ENCODE measurements at regions not wholly inside any gene's neighbourhood (a gene's known extent, or its start where the extent isn't known, plus 50 kb on each side); places are given as distances from the start of the nearest gene placed in this dataset.

DNA sequence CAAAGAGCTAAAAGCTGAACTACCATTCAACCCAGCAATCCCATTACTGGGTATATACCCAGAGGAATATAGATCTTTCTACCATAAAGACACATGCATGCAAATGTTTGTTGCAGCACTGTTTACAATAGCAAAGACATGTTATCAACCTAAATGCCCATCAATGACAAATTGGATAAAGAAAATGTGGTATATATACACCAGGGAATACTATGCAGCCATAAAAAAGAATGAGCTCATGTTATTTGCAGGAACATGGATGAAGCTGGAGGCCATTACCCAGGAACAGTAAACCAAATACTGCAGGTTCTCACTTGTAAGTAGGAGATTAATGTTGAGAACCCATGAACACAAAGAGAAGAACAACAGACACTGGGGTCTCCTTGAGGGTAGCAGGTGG lies 1295.1 kb downstream of the TYW1 start:
- no peak overlapping the region for H3K4me3 ChIP-seq
- peaks cover 0 to 4% (median 0%) of the 10 kb centered on the region in 12 donors for H3K9me3 ChIP-seq
- TF ChIP-seq, protein P1, sequence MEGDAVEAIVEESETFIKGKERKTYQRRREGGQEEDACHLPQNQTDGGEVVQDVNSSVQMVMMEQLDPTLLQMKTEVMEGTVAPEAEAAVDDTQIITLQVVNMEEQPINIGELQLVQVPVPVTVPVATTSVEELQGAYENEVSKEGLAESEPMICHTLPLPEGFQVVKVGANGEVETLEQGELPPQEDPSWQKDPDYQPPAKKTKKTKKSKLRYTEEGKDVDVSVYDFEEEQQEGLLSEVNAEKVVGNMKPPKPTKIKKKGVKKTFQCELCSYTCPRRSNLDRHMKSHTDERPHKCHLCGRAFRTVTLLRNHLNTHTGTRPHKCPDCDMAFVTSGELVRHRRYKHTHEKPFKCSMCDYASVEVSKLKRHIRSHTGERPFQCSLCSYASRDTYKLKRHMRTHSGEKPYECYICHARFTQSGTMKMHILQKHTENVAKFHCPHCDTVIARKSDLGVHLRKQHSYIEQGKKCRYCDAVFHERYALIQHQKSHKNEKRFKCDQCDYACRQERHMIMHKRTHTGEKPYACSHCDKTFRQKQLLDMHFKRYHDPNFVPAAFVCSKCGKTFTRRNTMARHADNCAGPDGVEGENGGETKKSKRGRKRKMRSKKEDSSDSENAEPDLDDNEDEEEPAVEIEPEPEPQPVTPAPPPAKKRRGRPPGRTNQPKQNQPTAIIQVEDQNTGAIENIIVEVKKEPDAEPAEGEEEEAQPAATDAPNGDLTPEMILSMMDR (IDR thresholded peaks at IDR 0.05), result no peak
- no peak for TF ChIP-seq POLR2A (IDR thresholded peaks at IDR 0.05)
- intact Hi-C loops (cut with DNase I), result no loop called here
- H3K36me3 ChIP-seq, result no peaks in the 10 kb centered on the region
- H3K4me1 ChIP-seq, result no peaks in the 10 kb centered on the region
- H3K27ac ChIP-seq, result no peak overlapping the region
- DNase-seq (no peak), ATAC-seq (no peak)
- no peaks in the 10 kb centered on the region for H3K27me3 ChIP-seq

DNA sequence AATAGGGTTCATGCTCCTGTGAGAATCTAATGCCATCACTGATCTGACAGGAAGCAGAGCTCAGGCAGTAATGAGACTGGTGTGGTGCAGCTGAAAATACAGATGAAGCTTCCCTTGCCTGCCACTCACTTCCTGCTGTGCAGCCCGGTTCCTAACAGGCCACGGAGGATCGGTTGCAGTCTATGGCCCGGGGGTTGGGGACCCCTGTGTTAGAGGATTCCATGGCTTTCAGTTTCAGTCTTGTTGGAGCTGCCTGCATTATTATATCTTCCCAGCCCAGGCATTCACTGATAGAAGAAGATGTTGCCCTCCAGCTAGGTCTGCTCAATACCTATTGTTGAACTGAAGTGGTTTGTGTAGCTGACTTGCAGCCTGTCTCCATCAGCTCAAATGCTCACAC lies 1298.8 kb downstream of the TYW1 start:
- Histone ChIP-seq H3K36me3 (no peaks in the 10 kb centered on the region), H3K27me3 (no peaks in the 10 kb centered on the region), H3K4me3 (no peak overlapping the region), H3K9me3 (peaks cover 0 to 4% (median 0%) of the 10 kb centered on the region in 12 donors), H3K27ac (no peak overlapping the region), H3K4me1 (no peaks in the 10 kb centered on the region)
- TF ChIP-seq, protein P1 (IDR thresholded peaks at IDR 0.05), result no peak
- no peak for TF ChIP-seq POLR2A (IDR thresholded peaks at IDR 0.05)
- WGBS, 4 donors, result 34 to 61% (median 40%) methylated on average over 4 of the region's 4 CpGs
- DNase-seq (no peak), ATAC-seq (no peak)
- intact Hi-C loops (cut with DNase I), result no loop called here

DNA sequence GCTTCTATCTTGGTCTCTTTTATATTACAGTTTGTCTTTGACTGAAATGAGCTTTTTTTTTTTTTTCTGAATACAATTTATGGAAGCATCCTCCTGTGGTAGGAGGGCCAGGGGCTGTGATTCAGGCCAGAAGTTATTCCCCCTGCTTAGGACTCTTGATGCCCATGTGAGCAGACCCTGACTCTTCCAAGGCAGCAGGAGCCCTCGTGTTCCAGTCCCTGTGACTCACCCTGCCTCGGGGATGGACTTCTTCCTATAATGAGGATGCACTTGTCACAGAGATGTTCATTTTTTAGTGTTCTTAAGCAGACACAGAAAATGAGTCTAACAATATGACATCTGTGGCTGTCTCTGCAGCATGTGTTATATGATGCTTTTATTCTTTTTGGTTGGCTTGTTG lies 1293.7 kb upstream of the AUTS2 start:
- TF ChIP-seq, protein P1 (IDR thresholded peaks at IDR 0.05), result no peak
- no peak for TF ChIP-seq POLR2A (IDR thresholded peaks at IDR 0.05)
- 83 to 92% (median 88%) methylated on average over 2 of the region's 2 CpGs for WGBS, 4 donors
- H3K4me3 ChIP-seq, result no peak overlapping the region

DNA sequence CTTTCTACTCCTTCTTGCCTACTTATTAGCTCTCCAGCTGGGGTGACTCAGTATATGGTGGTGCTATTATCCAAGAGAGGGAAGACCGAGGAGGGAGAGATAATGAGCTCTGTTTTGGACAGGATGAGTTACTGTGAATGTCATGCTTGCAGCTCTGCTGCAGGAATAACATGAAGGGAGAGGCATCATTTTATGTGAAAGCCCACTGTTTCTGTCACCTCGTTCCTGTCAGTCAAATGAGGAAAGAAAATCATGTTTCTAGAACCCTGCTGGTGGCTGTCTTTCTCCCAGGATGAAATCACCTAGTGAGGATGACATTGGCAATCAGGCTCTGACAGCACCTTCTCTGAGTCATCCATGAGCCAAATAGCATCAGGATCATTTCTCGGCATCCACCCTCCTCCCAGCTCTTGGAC lies 1291.6 kb upstream of the AUTS2 start:
- Histone ChIP-seq H3K4me1 (no peaks in the 10 kb centered on the region), H3K27ac (no peak overlapping the region), H3K4me3 (no peak overlapping the region), H3K36me3 (no peaks in the 10 kb centered on the region), H3K9me3 (peaks cover 0 to 12% (median 0%) of the 10 kb centered on the region in 12 donors), H3K27me3 (peaks cover 0 to 4% (median 0%) of the 10 kb centered on the region in 9 donors)
- ATAC-seq, result no peak
- no peak for TF ChIP-seq POLR2A (IDR thresholded peaks at IDR 0.05)
- TF ChIP-seq, protein P1 (IDR thresholded peaks at IDR 0.05), result no peak
- DNase-seq, result no peak
- intact Hi-C loops (cut with DNase I), result no loop called here
- WGBS, 4 donors, result 36 to 61% (median 52%) methylated on average over 3 of the region's 3 CpGs

More for the DNA sequence above, 1293.7 kb upstream of the AUTS2 start:
- no peak overlapping the region for H3K27ac ChIP-seq
- DNase-seq (no peak), ATAC-seq (no peak)
- H3K4me1 ChIP-seq, result no peaks in the 10 kb centered on the region
- intact Hi-C loops (cut with DNase I), result no loop called here
- peaks cover 0 to 4% (median 0%) of the 10 kb centered on the region in 9 donors for H3K27me3 ChIP-seq
- H3K9me3 ChIP-seq, result peaks cover 0 to 12% (median 0%) of the 10 kb centered on the region in 12 donors
- no peaks in the 10 kb centered on the region for H3K36me3 ChIP-seq
